ENCODE measurements at regions not wholly inside any gene's neighbourhood (a gene's known extent, or its start where the extent isn't known, plus 50 kb on each side); places are given as distances from the start of the nearest gene placed in this dataset.

DNA sequence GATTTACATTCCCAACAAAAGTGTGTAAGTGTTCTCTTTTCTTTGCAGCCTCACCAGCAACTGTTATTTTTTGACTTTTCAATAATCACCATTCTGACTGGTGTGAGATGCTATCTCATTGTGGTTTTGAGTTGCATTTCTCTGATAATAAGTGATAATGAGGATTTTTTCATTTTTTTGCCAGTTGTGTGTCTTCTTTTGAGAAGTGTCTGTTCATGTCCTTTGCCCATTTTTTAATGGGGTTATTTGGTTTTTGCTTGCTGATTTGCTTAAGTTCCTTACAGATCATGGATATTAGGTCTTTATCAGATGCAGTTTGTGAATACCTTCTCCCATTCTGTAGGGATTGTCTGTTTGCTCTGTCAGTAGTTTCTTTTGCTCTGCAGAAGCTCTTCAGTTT, 107.7 kb downstream of the EHF start:
- TF ChIP-seq, protein P1, sequence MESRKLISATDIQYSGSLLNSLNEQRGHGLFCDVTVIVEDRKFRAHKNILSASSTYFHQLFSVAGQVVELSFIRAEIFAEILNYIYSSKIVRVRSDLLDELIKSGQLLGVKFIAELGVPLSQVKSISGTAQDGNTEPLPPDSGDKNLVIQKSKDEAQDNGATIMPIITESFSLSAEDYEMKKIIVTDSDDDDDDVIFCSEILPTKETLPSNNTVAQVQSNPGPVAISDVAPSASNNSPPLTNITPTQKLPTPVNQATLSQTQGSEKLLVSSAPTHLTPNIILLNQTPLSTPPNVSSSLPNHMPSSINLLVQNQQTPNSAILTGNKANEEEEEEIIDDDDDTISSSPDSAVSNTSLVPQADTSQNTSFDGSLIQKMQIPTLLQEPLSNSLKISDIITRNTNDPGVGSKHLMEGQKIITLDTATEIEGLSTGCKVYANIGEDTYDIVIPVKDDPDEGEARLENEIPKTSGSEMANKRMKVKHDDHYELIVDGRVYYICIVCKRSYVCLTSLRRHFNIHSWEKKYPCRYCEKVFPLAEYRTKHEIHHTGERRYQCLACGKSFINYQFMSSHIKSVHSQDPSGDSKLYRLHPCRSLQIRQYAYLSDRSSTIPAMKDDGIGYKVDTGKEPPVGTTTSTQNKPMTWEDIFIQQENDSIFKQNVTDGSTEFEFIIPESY (IDR thresholded peaks at IDR 0.05; ENCODE audit: extremely low read depth, insufficient replicate concordance, low read length) = no peak
- TF ChIP-seq CEBPB (IDR thresholded peaks at IDR 0.05; ENCODE audit: low read depth) = no peak
- no peak for TF ChIP-seq ELF1 (IDR thresholded peaks at IDR 0.05; ENCODE audit: borderline replicate concordance, low read depth)
- TF ChIP-seq, protein P2, sequence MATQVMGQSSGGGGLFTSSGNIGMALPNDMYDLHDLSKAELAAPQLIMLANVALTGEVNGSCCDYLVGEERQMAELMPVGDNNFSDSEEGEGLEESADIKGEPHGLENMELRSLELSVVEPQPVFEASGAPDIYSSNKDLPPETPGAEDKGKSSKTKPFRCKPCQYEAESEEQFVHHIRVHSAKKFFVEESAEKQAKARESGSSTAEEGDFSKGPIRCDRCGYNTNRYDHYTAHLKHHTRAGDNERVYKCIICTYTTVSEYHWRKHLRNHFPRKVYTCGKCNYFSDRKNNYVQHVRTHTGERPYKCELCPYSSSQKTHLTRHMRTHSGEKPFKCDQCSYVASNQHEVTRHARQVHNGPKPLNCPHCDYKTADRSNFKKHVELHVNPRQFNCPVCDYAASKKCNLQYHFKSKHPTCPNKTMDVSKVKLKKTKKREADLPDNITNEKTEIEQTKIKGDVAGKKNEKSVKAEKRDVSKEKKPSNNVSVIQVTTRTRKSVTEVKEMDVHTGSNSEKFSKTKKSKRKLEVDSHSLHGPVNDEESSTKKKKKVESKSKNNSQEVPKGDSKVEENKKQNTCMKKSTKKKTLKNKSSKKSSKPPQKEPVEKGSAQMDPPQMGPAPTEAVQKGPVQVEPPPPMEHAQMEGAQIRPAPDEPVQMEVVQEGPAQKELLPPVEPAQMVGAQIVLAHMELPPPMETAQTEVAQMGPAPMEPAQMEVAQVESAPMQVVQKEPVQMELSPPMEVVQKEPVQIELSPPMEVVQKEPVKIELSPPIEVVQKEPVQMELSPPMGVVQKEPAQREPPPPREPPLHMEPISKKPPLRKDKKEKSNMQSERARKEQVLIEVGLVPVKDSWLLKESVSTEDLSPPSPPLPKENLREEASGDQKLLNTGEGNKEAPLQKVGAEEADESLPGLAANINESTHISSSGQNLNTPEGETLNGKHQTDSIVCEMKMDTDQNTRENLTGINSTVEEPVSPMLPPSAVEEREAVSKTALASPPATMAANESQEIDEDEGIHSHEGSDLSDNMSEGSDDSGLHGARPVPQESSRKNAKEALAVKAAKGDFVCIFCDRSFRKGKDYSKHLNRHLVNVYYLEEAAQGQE (IDR thresholded peaks at IDR 0.05; ENCODE audit: low read depth) = no peak
- no peak for TF ChIP-seq POLR2AphosphoS5 (IDR thresholded peaks at IDR 0.05; ENCODE audit: low read depth, low read length)
- no peak for TF ChIP-seq JUND (IDR thresholded peaks at IDR 0.05)
- TF ChIP-seq, protein P3, sequence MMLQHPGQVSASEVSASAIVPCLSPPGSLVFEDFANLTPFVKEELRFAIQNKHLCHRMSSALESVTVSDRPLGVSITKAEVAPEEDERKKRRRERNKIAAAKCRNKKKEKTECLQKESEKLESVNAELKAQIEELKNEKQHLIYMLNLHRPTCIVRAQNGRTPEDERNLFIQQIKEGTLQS (IDR thresholded peaks at IDR 0.05) = no peak
- no peak for TF ChIP-seq CBX3 (IDR thresholded peaks at IDR 0.05; ENCODE audit: low read depth)
- TF ChIP-seq, protein P4, sequence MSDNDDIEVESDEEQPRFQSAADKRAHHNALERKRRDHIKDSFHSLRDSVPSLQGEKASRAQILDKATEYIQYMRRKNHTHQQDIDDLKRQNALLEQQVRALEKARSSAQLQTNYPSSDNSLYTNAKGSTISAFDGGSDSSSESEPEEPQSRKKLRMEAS (IDR thresholded peaks at IDR 0.05) = no peak
- TF ChIP-seq TCF7L2 (IDR thresholded peaks at IDR 0.05; ENCODE audit: borderline replicate concordance, extremely low read depth, insufficient read depth, insufficient read length) = no peak
- TF ChIP-seq SRF (IDR thresholded peaks at IDR 0.05; ENCODE audit: low read depth) = no peak
- TF ChIP-seq SIN3A (IDR thresholded peaks at IDR 0.05; ENCODE audit: low read depth) = no peak
- TF ChIP-seq ZFX (IDR thresholded peaks at IDR 0.05) = no peak
- no peak for TF ChIP-seq RAD21 (IDR thresholded peaks at IDR 0.05; ENCODE audit: low read depth)
- no peak for TF ChIP-seq YY1 (IDR thresholded peaks at IDR 0.05; ENCODE audit: extremely low read depth, insufficient replicate concordance, low read depth, low read length)
- no peak for TF ChIP-seq POLR2A (IDR thresholded peaks at IDR 0.05; ENCODE audit: borderline replicate concordance, extremely low read depth, insufficient read depth, insufficient read length)
- BruUV-seq (replicated peaks) = no TSS peak
- no peak overlapping the region for H3K9ac ChIP-seq (ENCODE audit: low read length)
- ChIA-PET RAD21 (ENCODE audit: low non-redundant PET in 1 of 2, low total read pairs in 2 of 2, uncharacterized antibody in 2 of 2, unreplicated experiment in 2 of 2) (no interaction called here), POLR2A (no interaction called here), CTCF (no interaction called here)
- ATAC-seq (no peak), DNase-seq (ENCODE audit: low read depth, low spot score) (no peak)
- H3K9me3 ChIP-seq (ENCODE audit: control insufficient read depth in 1 of 2, insufficient read depth in 1 of 2, low read depth in 1 of 2, low read length in 2 of 2) = no peaks in the 10 kb centered on the region; a peak in 1 of 4 replicates
- intact Hi-C loops (cut with micrococcal nuclease) = no loop called here
- H3K27me3 ChIP-seq (ENCODE audit: insufficient read depth, low read length) = no peaks in the 10 kb centered on the region
- H3K36me3 ChIP-seq (ENCODE audit: control insufficient read depth in 1 of 2, insufficient read depth in 2 of 2, low read length in 2 of 2) = no peaks in the 10 kb centered on the region
- H3K9me2 ChIP-seq (ENCODE audit: insufficient read depth) = no peaks in the 10 kb centered on the region
- no peak overlapping the region for H3K4me2 ChIP-seq (ENCODE audit: low read length)
- H4K20me1 ChIP-seq (ENCODE audit: insufficient read depth) = no peaks in the 10 kb centered on the region
- H3K4me1 ChIP-seq (ENCODE audit: control insufficient read depth in 1 of 2, insufficient read depth in 2 of 2, low read length in 2 of 2) = peaks cover 0 to 11% of the 10 kb centered on the region in 2 experiments; a peak in 1 of 4 replicates
- H3K79me2 ChIP-seq (ENCODE audit: insufficient read depth, low read length) = no peaks in the 10 kb centered on the region
- no peak overlapping the region for H3K27ac ChIP-seq (ENCODE audit: low read depth, low read length)
- no peak overlapping the region for H3K4me3 ChIP-seq (replicated peaks in 1 of 2; ENCODE audit: low read depth in 1 of 2, low read length in 2 of 2)
- no peak overlapping the region for H2AFZ ChIP-seq (ENCODE audit: low read depth, low read length, poor library complexity, severe bottlenecking)
